Activated CD4-positive, alpha-beta T cell treated with anti-CD3 and anti-CD28 coated beads, Interleukin-10, Interleukin-2, amounts not matched to agents 100 ng/mL and 50 ng/mL, durations not matched to agents 16 hours and 8 hours (primary cell): ENCODE measurements at regions not wholly inside any gene's neighbourhood (a gene's known extent, or its start where the extent isn't known, plus 50 kb on each side); places are given as distances from the start of the nearest gene placed in this dataset.
"Not testable (repeated sequence)": the region's sequence is repeated elsewhere in the genome, so short reads cannot be mapped to it uniquely, and the experiment has no call there.

Source experiments
- DNase-seq: peaks from one replicate; pipeline ENCODE4 v3.0.0-alpha.2; 2020

DNA sequence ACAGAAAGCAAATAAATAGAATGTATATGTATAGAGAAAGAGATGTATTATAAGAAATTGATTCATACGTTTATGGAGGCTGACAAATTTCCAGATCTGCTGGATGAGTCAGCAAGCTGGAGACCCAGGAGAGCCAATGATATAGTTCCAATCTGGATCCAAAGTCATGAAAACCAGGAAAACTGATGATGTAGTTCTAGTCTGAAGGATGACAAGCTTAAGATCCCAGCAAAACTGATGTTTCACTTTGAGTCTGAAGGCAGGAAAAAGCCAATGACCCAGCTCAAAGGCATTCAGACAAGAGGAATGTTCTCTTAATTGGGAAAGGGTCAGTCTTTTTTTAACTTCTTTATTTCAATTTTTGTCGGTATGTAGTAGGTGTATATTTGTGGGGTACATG is 102.6 kb downstream of the LHFPL1 start:
- DNase-seq: no peak

DNA sequence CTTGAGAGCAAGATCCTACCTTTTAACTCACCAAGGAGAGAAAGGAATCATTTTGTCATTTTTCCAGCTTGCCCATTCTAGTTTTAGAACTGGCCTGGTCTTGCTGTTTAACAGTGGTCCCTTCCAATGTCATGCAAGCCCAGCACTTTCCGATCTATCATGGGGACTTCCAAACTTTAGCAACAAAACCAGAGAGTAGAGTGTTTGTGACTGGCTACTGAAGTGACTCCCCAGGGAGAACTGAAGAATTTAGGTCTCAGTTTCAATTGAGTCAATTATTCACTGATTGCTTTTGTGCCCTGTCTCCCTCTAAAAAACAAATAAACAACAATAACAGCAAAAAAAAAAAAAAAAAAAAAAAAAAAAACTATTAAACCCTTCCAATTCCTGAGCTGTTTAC is 108.3 kb downstream of the LHFPL1 start:
- no peak for DNase-seq

DNA sequence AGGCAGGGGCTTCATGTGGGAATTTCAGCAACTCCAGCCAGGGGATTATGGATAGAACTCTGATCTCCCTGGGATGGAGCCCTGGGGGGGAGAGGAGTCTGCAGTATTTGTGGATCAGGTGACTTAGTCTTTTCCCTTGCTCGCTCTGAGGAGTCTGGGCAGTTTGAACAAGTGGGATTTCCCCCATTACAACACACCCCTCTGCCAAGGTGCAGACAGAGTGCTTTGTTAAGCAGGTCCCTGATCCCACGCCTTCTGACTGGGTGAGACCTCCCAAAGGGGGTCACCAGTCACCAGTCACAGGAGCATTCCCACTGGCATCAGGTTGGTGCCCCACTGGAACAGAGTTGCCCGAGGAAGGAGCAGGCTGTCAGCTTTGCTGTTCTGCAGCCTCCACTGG is 123.9 kb downstream of the LHFPL1 start:
- DNase-seq: no peak

DNA sequence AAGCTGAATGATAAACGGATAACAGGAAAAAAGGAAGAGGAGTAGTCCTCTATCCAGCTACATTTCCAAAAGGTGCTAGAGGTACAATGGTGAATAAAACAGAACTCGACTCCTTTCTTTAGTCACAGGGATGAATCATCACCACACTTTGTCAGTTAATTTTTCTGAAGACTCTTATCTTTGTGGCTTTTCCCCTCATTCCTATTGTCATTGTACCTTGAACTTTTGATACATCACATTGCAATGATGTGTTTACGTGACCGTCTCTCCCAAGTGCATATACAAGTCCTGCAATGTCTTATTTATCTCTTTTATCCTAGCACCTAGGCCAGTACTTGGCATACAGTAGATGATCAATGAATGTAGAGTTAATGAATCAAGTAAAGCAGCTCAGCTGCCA is 134.7 kb downstream of the LHFPL1 start:
- no peak for DNase-seq

DNA sequence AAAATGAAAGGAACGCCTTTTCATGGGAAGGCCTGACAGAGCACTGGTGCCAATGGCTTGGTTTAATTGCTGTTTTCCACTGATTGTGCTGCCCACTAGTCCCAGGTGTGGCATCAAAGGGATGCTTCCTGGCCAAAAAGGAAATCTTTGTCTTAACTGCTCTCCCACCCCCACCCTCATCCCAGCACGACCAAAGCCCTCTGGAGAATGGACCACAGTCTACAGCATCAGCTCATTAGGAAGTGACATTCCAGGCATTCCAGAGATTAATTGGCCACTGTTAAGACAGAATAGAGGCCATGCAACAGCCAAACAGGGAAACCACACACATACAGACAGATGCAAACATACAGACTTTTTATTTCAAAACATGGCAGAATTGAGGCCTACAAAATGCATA is 143.2 kb downstream of the LHFPL1 start:
- no peak for DNase-seq

DNA sequence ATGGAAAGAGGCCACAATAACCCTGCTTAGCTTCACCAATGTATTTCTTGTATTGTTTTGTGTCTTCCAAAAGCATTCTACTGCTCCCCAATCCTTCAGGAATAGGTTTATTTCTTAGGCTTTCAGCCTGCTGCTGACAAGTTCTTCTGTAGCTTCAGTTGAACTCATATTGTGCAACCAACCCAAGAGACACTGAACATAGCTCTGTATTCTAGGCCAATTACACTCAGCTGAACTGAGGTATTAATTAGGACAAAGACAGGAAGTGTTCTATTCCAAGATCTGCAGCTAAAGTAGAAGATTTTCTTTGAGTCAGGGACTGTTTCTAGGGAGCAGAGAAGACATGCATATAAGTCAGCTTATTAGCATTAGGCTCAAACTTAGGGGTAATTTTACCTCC is 151.8 kb downstream of the LHFPL1 start:
- no peak for DNase-seq

DNA sequence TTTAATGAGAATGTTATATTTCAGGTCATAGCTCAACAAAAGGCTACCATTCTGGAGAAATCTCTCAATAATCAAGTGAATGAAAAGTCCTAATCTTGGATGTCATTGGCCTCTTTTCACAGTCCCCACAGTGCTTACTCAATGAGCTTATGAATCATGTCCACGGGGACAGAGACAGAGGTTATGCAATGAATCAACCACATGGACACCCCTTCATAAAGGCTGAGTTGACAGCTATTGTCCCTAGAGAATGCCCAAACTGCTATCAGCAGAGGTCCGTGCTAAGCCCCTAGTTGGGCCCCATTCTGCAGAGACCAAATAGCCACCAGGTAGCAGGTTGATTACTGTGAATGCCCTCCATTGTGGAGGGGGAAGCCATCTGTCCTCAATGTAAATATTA is 158.1 kb downstream of the LHFPL1 start:
- no peak for DNase-seq

DNA sequence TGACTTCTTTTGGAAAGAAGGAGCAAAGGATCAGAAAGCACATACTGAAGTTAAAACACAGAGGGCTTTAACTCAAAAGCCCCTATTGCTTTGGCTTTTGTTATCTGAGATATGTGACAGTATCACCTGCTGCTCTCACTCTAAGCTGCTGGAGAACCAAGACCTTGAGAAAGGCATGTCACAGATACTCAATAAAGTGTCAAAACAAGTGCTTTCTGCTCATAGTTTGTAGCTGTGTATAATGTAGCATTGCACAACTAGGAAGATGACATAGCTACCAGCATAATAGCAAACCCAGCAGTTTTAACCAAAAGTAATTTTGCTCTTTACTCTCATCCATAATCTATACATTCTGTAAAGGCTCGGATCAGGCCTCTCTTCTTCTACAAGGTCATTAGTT is 159.6 kb downstream of the LHFPL1 start:
- DNase-seq: no peak

DNA sequence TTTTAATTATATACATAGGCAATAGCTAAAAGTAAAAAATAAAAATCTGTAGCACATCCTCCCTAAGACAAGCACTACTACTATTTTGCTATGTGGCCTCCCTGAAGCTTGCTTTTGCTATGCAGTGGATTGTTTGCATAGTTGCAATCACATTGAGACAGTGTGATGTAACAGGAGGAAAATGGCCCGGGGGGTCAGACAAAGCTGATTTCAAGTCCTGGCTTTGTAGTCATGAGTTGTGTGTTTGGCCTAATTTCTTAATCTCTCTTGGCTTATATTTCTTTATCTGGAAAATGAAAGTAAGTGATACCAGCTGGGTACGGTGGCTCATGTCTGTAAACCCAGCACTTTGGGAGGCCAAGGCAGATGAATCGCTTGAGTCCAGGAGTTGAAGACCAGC is 166.6 kb downstream of the LHFPL1 start:
- no peak for DNase-seq

DNA sequence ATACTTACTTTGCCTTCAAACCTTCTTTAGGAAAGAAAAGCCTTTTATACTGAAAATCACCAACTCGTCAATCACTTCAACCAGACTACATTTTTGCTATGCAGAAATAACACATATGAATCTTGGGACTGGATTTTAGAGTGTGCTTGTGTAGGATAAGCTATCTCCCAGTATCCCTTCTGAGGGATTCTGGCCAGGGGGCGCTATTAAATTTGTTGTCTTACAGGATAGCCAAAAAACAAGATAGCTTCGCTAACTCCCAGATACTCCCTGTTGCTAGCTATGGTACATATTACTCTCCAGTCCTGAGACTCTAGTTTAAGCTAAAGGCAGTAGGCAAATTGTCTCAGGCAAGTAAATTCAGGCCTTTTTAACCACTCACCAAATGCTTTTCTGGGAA is 167.2 kb downstream of the LHFPL1 start:
- DNase-seq: no peak

DNA sequence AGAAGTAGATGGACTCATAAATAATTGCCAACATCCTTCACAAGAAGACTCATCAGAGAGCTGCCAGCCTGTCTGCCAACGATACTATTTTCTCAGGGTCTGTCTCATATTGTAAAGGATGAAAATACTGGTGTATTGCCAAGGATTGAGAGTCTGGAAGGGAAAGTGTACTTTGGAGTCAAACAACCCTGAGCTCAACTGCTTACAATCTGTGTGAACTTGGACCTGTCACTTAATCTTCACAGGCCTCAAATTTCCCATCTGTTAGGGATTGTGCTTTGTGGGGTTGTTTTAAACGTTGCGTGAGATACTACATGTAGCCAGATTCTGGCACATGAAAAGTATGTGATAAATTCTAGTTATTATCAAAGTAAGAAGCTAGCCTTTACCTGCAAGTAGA is 169.1 kb downstream of the LHFPL1 start:
- DNase-seq: no peak

DNA sequence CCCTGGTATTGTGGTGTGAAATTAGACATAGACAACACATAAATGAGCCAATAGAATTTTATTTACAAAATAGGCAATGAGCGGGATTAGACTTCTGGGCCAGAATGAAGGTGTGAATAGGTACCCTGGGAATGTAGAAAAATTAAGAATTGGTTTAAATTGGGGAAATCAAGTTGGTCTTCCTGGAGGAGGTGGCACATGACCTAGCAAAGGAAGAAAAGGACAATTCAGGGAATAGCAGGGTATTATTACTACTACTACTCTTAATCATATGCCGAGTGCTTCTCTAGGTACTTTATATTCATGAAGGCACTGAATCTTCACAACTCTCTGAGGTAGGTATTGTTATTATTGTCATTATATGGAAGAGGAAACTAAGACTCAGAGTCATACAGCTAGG is 202.1 kb downstream of the LHFPL1 start:
- no peak for DNase-seq

DNA sequence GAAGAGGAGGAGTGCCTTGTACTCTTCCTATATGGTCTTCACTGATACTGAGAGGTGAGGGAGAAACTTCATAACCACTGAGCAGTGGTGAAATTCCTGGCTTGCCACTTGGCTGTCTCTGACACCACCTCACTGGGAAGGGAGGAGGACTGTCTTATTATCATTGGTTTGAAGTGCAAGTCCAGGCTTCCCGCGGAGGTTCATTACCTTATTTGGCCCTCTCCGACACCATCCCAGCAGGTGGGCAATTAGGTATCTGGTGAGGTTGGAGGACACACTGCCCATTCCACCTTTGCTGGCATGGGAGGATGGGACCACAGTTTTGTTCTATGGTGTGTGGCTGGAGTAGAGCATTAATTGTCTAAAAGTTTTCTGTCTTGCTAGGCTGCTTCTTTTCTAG is 206.1 kb downstream of the LHFPL1 start:
- no peak for DNase-seq

DNA sequence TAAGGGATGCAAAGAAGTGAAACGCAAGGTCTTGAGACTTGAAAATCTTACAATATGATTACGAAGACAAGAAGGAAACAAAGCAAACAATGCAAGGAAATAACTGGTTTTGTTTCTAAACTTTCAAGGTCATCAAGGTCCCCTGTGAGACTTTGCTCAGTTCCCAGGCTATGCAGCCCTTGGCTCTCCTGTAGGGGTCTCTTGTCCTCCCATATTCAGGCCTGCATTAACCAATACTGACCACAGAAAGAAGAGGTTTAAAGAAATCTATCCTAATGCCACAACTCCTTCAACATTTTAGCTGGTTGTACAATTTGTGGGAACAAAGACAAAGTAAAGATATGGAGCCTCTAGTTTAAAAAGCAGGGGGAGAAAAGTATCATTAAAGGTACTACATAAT is 209.2 kb downstream of the LHFPL1 start:
- no peak for DNase-seq

DNA sequence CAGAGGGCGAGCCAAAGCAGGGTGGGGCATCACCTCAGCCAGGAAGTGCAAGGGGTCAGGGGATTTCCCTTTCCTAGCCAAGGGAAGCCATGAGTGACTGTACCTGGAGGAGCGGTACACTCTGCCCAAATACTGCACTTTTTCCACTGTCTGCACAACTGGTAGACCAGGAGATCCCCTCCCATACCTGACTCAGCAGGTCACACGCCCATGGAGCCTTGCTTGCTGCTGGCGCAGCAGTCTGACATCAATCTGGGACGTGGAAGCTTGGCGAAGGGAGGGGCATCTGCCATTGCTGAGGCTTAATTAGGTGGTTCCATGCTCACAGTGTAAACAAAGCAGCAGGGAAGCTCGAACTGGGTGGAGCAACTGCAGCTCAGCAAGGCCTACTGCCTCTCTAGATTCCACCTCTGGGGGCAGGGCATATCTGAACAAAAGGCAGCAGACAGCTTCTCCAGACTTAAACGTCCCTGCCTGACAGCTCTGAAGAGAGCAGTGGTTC is 217.7 kb downstream of the LHFPL1 start:
- not testable (repeated sequence) for DNase-seq

DNA sequence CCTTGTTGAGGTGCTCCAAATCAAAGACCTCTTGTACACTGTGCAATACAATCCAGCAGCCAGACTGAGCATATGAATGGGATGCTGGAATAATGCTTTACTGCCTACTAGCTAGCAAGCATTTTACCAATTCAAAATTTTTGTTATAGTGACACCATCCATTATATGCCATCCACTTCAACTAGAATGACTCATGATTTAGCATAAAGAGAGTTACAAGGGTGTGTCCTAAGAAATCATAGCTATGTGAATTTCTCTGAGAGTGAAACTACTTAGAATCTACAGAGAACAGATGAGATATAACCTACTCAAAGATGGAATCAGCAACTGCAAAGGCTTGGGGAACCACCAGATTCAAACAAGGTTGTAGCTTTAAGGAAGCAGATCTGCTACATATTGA is 221.9 kb downstream of the LHFPL1 start:
- no peak for DNase-seq

DNA sequence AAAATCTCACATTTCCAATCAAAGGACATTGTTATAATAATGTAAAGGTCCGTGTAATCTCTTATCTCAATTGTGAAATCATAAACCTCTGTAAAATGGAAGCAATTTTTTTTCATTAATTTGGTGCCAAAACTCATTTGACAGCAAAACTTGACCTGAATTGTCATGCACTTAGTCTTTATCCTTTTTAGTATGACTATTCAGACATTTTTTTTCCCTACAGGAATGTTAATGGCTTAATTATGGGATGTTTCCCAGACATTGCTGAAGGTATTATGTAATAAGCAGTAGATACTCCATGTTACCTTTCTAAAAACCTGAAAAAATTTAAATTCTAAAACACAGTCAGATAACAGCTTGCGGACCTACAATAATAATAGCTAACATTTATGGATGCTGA is 228.9 kb downstream of the LHFPL1 start:
- no peak for DNase-seq

DNA sequence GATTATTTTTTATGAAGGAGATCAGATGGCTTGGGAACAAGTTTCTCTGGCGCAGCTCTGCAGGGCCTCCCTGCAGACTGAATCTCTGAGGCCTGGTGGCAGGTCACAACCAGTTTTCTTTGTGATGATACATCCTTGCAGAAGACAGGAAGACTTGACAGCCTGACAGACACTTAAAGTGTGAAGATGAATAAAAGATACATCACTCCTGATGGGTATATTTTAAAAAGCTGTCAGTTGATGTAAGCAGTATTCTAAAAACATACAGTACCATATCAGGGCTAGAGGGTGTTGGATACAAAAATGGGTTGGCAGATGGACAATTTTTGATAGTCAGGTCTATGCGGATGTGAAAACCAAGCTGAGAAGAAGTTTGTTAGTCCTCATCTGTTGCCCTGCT is 239.5 kb downstream of the LHFPL1 start:
- DNase-seq: no peak

DNA sequence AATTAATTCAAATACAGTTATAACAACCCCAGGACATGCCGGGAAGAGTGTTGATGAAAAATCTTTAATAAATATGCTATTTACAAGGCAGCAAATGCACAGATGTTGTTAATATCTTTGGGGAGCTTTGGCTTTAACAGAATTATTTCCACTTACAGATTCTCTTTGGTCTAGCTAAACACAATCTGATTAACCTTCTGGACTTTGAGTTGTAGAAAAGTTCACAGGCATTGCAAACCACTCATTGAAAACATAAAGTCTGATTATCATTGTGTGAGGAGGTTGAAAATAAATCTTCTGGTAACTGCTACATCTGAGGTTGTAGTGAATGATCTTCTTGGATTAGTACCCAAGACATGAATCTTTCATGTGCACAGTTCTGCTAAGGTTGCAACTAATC is 255.6 kb downstream of the LHFPL1 start:
- no peak for DNase-seq

DNA sequence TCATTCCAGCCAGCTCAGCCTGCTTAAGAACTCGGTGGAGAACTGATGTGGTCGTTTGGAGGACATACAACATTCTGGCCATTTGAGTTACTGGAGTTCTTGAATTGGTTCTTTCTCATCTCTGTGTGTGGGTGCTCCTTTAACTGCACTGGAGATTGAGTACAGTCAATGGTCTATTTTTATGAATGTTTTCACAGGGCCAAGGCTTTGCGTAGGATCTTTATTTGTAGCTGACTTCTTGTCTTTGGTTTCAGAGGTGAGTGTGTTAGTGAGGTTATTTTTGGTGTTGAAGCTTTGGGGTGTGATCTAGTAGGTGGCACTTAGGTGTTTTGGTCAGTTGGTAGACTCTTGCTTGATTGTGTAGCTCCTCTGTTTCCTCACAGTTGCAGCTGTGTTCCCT is 288.4 kb downstream of the LHFPL1 start:
- DNase-seq: no peak

DNA sequence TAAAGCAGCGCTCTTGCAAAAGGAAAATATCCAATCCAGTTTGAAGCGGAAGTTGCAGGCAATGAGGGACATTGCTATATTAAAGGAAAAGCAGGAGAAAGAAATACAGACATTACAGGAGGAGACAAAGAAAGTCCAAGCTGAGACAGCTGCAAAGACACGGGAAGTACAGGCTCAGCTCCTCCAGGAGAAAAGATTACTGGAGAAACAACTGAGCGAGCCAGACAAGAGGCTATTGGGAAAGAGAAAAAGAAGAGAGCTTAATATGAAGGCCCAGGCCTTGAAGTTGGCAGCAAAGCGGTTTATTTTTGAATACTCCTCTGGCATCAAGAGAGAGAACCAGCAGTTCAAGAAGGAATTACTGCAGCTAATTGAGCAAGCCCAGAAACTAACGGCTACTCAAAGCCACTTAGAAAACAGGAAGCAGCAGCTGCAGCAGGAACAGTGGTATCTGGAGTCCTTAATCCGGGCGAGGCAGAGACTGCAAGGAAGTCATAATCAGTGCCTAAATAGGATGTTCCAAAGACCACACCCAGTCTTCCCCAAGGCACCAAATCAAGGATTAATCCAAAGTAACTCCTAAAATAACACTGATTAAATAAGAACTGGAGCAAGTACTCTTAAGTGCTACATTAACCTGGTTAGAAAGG is 298.0 kb downstream of the LHFPL1 start:
- not testable (repeated sequence) for DNase-seq

DNA sequence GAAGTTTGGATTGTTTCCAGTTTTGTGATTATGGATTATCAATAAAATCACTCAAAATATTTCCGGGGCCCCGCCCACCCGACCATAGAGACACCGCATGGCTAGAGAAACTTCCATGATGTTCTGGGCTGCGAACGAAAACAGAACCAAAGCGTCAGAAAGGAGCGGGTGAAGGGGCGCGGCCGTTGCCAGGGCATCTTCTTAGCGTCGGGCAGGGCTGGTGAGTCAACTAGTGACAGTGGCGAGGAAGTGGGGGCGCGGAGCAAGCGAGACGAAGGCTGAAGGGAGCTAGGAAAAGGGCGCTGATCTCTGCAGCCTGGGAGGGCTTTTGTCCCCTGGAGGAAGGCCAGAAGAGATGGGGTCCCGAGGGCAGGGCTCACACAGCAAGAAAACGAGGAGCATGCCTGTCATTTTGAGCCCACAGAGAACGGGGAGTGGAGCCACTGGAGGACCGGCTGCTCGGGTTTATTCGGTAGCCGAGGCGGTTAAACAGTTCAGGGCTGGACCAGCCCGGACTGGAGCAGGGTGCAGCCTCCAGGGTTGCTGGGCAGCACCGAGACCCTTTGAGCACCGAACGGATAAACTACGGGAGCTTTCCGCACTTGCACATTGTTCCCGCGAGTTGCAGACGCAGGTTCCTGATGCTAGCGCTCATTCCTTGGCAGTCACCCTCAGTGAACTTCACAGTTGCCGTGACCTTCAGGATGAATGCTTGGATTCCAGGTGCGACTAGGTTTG is 298.1 kb upstream of the TRPC5 start:
- DNase-seq: no peak

DNA sequence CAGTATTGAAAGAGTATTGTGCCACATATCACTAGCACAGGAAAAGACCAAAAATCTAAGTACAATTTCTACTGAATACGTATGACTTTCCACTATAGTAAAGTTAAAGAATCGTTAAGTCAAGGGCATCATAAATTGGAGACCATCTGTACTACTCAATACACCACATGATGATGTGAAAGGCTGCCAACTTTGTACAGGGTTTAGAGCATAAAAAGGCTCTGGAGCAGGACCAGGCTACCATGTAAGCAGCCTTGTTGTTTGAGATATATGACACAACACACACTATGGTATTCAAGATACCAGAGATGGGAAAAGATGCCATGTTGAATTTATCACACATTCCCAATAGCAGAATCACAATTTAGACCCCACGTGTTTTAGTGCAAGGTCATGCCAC is 294.9 kb upstream of the TRPC5 start:
- no peak for DNase-seq

DNA sequence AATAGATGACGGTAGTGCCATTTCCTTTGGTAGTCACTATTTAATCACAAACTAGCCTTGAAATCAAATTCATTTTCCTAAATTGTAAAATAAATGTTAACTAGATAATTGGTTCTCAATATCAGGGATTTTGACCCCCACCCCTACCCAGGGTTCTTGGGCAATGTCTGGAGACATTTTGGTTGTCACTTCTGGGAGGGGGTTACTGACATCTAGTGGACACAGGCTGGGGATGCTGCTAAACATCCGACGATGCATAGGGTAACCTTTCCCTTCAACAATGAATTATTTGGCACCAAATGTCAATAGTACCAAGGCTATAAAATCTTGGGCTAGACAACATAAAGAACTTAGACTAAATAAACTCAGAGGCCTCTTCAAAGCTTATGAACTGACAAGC is 285.8 kb upstream of the TRPC5 start:
- DNase-seq: no peak

DNA sequence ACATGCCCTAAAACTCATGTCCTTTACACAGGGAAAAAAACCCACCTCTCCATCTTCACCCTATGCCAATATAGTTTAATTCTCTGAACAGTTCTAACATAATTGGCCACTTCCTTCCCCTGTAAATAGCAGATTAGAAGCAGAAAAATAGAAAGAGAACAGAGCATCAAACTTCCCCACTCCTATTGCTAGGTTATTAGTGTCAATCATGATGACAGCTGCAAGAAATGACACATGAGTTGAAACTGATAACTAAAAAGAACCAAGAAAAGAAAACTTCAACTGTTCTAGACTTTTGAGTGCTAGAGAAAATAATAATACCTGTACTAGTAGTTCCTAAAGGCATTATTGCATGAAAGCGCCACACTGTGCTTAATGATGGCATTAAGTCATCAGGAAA is 284.5 kb upstream of the TRPC5 start:
- DNase-seq: no peak
